ENCODE measurements at regions not wholly inside any gene's neighbourhood (a gene's known extent, or its start where the extent isn't known, plus 50 kb on each side); places are given as distances from the start of the nearest gene placed in this dataset.

GRCh38 chr2:225120186-225120585, 77.9 kb upstream of the DOCK10 start:
- Histone ChIP-seq H3K27ac (ENCODE audit: low read depth, low read length, poor library complexity, severe bottlenecking) (no peak overlapping the region), H3K79me2 (ENCODE audit: insufficient read depth, low read depth, low read length) (no peaks in the 10 kb centered on the region), H3K9me2 (ENCODE audit: insufficient read depth, low read length) (no peaks in the 10 kb centered on the region), H4K20me1 (ENCODE audit: insufficient read depth, low read length) (no peaks in the 10 kb centered on the region), H2AFZ (ENCODE audit: low read length) (no peak overlapping the region), H3K4me3 (ENCODE audit: low read depth, low read length, poor library complexity, severe bottlenecking) (no peak overlapping the region), H3K4me1 (ENCODE audit: insufficient read depth, low read length, poor library complexity, severe bottlenecking) (no peaks in the 10 kb centered on the region), H3K36me3 (ENCODE audit: insufficient read depth, low read length) (no peaks in the 10 kb centered on the region), H3K4me2 (ENCODE audit: low read length) (no peak overlapping the region), H3K9me3 (ENCODE audit: low read length) (no peaks in the 10 kb centered on the region)
- TF ChIP-seq, protein P1, sequence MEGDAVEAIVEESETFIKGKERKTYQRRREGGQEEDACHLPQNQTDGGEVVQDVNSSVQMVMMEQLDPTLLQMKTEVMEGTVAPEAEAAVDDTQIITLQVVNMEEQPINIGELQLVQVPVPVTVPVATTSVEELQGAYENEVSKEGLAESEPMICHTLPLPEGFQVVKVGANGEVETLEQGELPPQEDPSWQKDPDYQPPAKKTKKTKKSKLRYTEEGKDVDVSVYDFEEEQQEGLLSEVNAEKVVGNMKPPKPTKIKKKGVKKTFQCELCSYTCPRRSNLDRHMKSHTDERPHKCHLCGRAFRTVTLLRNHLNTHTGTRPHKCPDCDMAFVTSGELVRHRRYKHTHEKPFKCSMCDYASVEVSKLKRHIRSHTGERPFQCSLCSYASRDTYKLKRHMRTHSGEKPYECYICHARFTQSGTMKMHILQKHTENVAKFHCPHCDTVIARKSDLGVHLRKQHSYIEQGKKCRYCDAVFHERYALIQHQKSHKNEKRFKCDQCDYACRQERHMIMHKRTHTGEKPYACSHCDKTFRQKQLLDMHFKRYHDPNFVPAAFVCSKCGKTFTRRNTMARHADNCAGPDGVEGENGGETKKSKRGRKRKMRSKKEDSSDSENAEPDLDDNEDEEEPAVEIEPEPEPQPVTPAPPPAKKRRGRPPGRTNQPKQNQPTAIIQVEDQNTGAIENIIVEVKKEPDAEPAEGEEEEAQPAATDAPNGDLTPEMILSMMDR (conservative IDR thresholded peaks at IDR 0.05; ENCODE audit: low read length), result no peak
- TF ChIP-seq EZH2phosphoT487 (IDR thresholded peaks at IDR 0.05; ENCODE audit: borderline replicate concordance, low read depth, low read length), result no peak
- DNase-seq (ENCODE audit: low spot score), result no peak
- intact Hi-C loops (cut with micrococcal nuclease; ENCODE audit: unreplicated experiment), result loop anchor here (10.0 kb wide), 2 partner anchors 165 to 375 kb away; no protein-coding TSS in a partner anchor
- no TSS peak for BruUV-seq (replicated peaks)
- ChIA-PET POLR2A (no interaction called here), CTCF (ENCODE audit: unreplicated experiment) (no interaction called here)

GRCh38 chr2:225117051-225117716, 74.9 kb upstream of the DOCK10 start:
- ChIA-PET POLR2A (interaction anchor here (0.6 kb wide), 1 partner anchor 61 kb away, joined by 3 read pairs; no protein-coding TSS in a partner anchor), CTCF (ENCODE audit: unreplicated experiment) (no interaction called here)
- H3K36me3 ChIP-seq (ENCODE audit: insufficient read depth, low read length), result no peaks in the 10 kb centered on the region
- H3K79me2 ChIP-seq (ENCODE audit: insufficient read depth, low read depth, low read length), result no peaks in the 10 kb centered on the region
- no peaks in the 10 kb centered on the region for H3K9me3 ChIP-seq (ENCODE audit: low read length)
- DNase-seq (ENCODE audit: low spot score), result no peak
- H3K27ac ChIP-seq (ENCODE audit: low read depth, low read length, poor library complexity, severe bottlenecking), result no peak overlapping the region
- H2AFZ ChIP-seq (ENCODE audit: low read length), result no peak overlapping the region
- intact Hi-C loops (cut with micrococcal nuclease; ENCODE audit: unreplicated experiment), result no loop called here
- H3K4me2 ChIP-seq (ENCODE audit: low read length), result no peak overlapping the region
- peaks cover 9% of the 10 kb centered on the region for H3K4me1 ChIP-seq (ENCODE audit: insufficient read depth, low read length, poor library complexity, severe bottlenecking)
- no peaks in the 10 kb centered on the region for H3K9me2 ChIP-seq (ENCODE audit: insufficient read depth, low read length)
- H3K4me3 ChIP-seq (ENCODE audit: low read depth, low read length, poor library complexity, severe bottlenecking), result no peak overlapping the region
- no TSS peak for BruUV-seq (replicated peaks)
- no peak for TF ChIP-seq EZH2phosphoT487 (IDR thresholded peaks at IDR 0.05; ENCODE audit: borderline replicate concordance, low read depth, low read length)
- TF ChIP-seq, protein P1 (conservative IDR thresholded peaks at IDR 0.05; ENCODE audit: low read length), result no peak
- H4K20me1 ChIP-seq (ENCODE audit: insufficient read depth, low read length), result no peaks in the 10 kb centered on the region

- Histone ChIP-seq H2AFZ (ENCODE audit: low read length) (no peak overlapping the region), H3K9me3 (ENCODE audit: low read length) (no peaks in the 10 kb centered on the region), H3K4me2 (ENCODE audit: low read length) (no peak overlapping the region), H3K9me2 (ENCODE audit: insufficient read depth, low read length) (no peaks in the 10 kb centered on the region), H4K20me1 (ENCODE audit: insufficient read depth, low read length) (no peaks in the 10 kb centered on the region), H3K79me2 (ENCODE audit: insufficient read depth, low read depth, low read length) (no peaks in the 10 kb centered on the region), H3K4me1 (ENCODE audit: insufficient read depth, low read length, poor library complexity, severe bottlenecking) (peaks cover 11% of the 10 kb centered on the region), H3K4me3 (ENCODE audit: low read depth, low read length, poor library complexity, severe bottlenecking) (no peak overlapping the region), H3K27ac (ENCODE audit: low read depth, low read length, poor library complexity, severe bottlenecking) (no peak overlapping the region), H3K36me3 (ENCODE audit: insufficient read depth, low read length) (no peaks in the 10 kb centered on the region)
- no TSS peak for BruUV-seq (replicated peaks)
- CTCF ChIA-PET (ENCODE audit: unreplicated experiment), result no interaction called here
- TF ChIP-seq, protein P1 (conservative IDR thresholded peaks at IDR 0.05; ENCODE audit: low read length), result no peak
- TF ChIP-seq EZH2phosphoT487 (IDR thresholded peaks at IDR 0.05; ENCODE audit: borderline replicate concordance, low read depth, low read length), result no peak
- POLR2A ChIA-PET, result interaction anchor here (0.8 kb wide), 1 partner anchor 26 kb away, joined by 3 read pairs; no protein-coding TSS in a partner anchor
- intact Hi-C loops (cut with micrococcal nuclease; ENCODE audit: unreplicated experiment), result no loop called here
- DNase-seq (ENCODE audit: low spot score), result no peak
Observed at GRCh38 chr2:225114786-225115323, 72.6 kb upstream of the DOCK10 start.

Measured in OCI-LY7 (cell line).